Liver (tissue), 8 donors: ENCODE measurements at regions not wholly inside any gene's neighbourhood (a gene's known extent, or its start where the extent isn't known, plus 50 kb on each side); places are given as distances from the start of the nearest gene placed in this dataset.

ENCODE experiments used
- DNase-seq: peaks from one replicate; pipeline ENCODE4 v3.0.0-alpha.2; 2017; ENCODE audit warnings: low spot score
- H3K27ac ChIP-seq, 2 donors: one replicate each; pipeline ENCODE4 v1.7.0; 2013; ENCODE audit warnings: inconsistent platforms in 2 of 2, low read length in 2 of 2, control low read depth in 1 of 2, low read depth in 1 of 2, mild to moderate bottlenecking in 1 of 2
- H3K27me3 ChIP-seq, 4 donors: one replicate each; pipeline versions ENCODE4 v1.6.1 to v1.7.0; 2013; ENCODE audit warnings: low read length in 3 of 4, inconsistent platforms in 1 of 4, mild to moderate bottlenecking in 1 of 4, moderate library complexity in 1 of 4; ENCODE audit not compliant: control insufficient read depth in 4 of 4, insufficient read depth in 4 of 4
- H3K36me3 ChIP-seq, 4 donors: one replicate each; pipeline versions ENCODE4 v1.6.1 to v1.7.0; 2013; ENCODE audit warnings: low read length in 3 of 4, mild to moderate bottlenecking in 3 of 4, low read depth in 1 of 4, moderate library complexity in 1 of 4; ENCODE audit not compliant: control insufficient read depth in 4 of 4, insufficient read depth in 3 of 4
- H3K4me1 ChIP-seq, 4 donors: one replicate each; pipeline versions ENCODE4 v1.6.1 to v1.7.0; 2013; ENCODE audit warnings: low read length in 3 of 4, mild to moderate bottlenecking in 3 of 4, moderate library complexity in 1 of 4; ENCODE audit not compliant: control insufficient read depth in 4 of 4, insufficient read depth in 4 of 4
- H3K4me3 ChIP-seq, 3 donors: one replicate each; pipeline versions ENCODE4 v1.6.1 to v1.7.0; 2013; ENCODE audit warnings: low read length in 3 of 3, control low read depth in 1 of 3, low read depth in 1 of 3, mild to moderate bottlenecking in 1 of 3
- H3K9ac ChIP-seq, 2 donors: one replicate each; pipeline ENCODE4 v1.7.0; 2013; ENCODE audit warnings: low read length in 2 of 2, mild to moderate bottlenecking in 2 of 2, moderate library complexity in 2 of 2, control low read depth in 1 of 2, low read depth in 1 of 2
- H3K9me3 ChIP-seq, 4 donors: one replicate each; pipeline versions ENCODE4 v1.6.1 to v1.7.0; 2013; ENCODE audit warnings: low read length in 3 of 4; ENCODE audit not compliant: control insufficient read depth in 4 of 4
- ATF3 ChIP-seq: IDR thresholded peaks from 2 replicates; pipeline ENCODE4 v1.6.1; 2016; ENCODE audit warnings: antibody characterized with exemption
- CTCF ChIP-seq: fragments of 150-350 bp; IDR thresholded peaks from 2 replicates; pipeline ENCODE4 v1.5.1; 2017; ENCODE audit warnings: improper control_type of control experiment, low read depth, low read length; ENCODE audit not compliant: missing input control
- EGR1 ChIP-seq, 2 donors: IDR thresholded peaks; 2 replicates each; pipeline ENCODE4 v1.6.1; 2016 to 2018; ENCODE audit warnings: antibody characterized with exemption in 2 of 2, low read depth in 2 of 2
- FOXA2 ChIP-seq: IDR thresholded peaks from 2 replicates; pipeline ENCODE4 v1.6.1; 2016; ENCODE audit warnings: antibody characterized with exemption
- GABPA ChIP-seq, 2 donors: IDR thresholded peaks in 1 of 2; conservative IDR thresholded peaks in 1 of 2; 2 replicates each; pipeline ENCODE4 v1.6.1; 2016; ENCODE audit warnings: antibody characterized with exemption in 2 of 2, mild to moderate bottlenecking in 1 of 2, moderate library complexity in 1 of 2
- JUND ChIP-seq, 2 donors: IDR thresholded peaks; 2 replicates each; pipeline ENCODE4 v1.6.1; 2016; ENCODE audit warnings: antibody characterized with exemption in 2 of 2
- MAX ChIP-seq: IDR thresholded peaks from 2 replicates; pipeline ENCODE4 v1.6.1; 2016; ENCODE audit warnings: antibody characterized with exemption
- NR2F2 ChIP-seq: IDR thresholded peaks from 2 replicates; pipeline ENCODE4 v1.6.1; 2016; ENCODE audit warnings: antibody characterized with exemption
- RAD21 ChIP-seq, 2 donors: IDR thresholded peaks; 2 replicates each; pipeline ENCODE4 v1.6.1; 2016; ENCODE audit warnings: antibody characterized with exemption in 2 of 2, mild to moderate bottlenecking in 2 of 2
- REST ChIP-seq: IDR thresholded peaks from 2 replicates; pipeline ENCODE4 v1.6.1; 2016; ENCODE audit warnings: antibody characterized with exemption, mild to moderate bottlenecking
- RXRA ChIP-seq, 2 donors: IDR thresholded peaks; 2 replicates each; pipeline ENCODE4 v1.6.1; 2017 to 2018; ENCODE audit warnings: antibody characterized with exemption in 2 of 2, mild to moderate bottlenecking in 1 of 2
- SP1 ChIP-seq: IDR thresholded peaks from 2 replicates; pipeline ENCODE4 v1.6.1; 2018; ENCODE audit warnings: antibody characterized with exemption, mild to moderate bottlenecking
- TAF1 ChIP-seq: conservative IDR thresholded peaks from 2 replicates; pipeline ENCODE4 v1.6.1; 2016; ENCODE audit warnings: antibody characterized with exemption, mild to moderate bottlenecking
- YY1 ChIP-seq: IDR thresholded peaks from 2 replicates; pipeline ENCODE4 v1.6.1; 2016; ENCODE audit warnings: antibody characterized with exemption, mild to moderate bottlenecking
- ZBTB33 ChIP-seq: IDR thresholded peaks from 2 replicates; pipeline ENCODE4 v1.6.1; 2016; ENCODE audit warnings: antibody characterized with exemption
- WGBS: extraction: QIAGEN DNeasy Blood & Tissue Kit; methylation state at CpG from one replicate; pipeline ENCODE4 v1.1.7; 2013; 5-methylcytosine and 5-hydroxymethylcytosine counted together
- donor health status: healthy.
- donor health status: healthy.
- donor health status: healthy.
- donor health status: healthy.
- donor health status: healthy.

- Histone ChIP-seq H3K4me3 (no peak overlapping the region), H3K36me3 (no peaks in the 10 kb centered on the region), H3K9ac (no peak overlapping the region), H3K4me1 (no peaks in the 10 kb centered on the region), H3K27me3 (no peaks in the 10 kb centered on the region), H3K27ac (no peak overlapping the region), H3K9me3 (no peaks in the 10 kb centered on the region)
- no peak for TF ChIP-seq ATF3
- no peak for TF ChIP-seq TAF1
- no peak for TF ChIP-seq FOXA2
- TF ChIP-seq YY1: no peak
- no peak for TF ChIP-seq SP1
- no peak for TF ChIP-seq GABPA (IDR thresholded peaks at IDR 0.05 in 1 of 2, conservative IDR thresholded peaks at IDR 0.05 in 1 of 2)
- TF ChIP-seq RXRA (IDR thresholded peaks at IDR 0.05): no peak
- TF ChIP-seq CTCF: no peak
- TF ChIP-seq RAD21 (IDR thresholded peaks at IDR 0.05): no peak
- TF ChIP-seq EGR1 (IDR thresholded peaks at IDR 0.05; ENCODE audit: low read depth in 2 of 2): no peak
- no peak for TF ChIP-seq REST
- no peak for TF ChIP-seq NR2F2
- TF ChIP-seq MAX: no peak
- TF ChIP-seq ZBTB33: no peak
- 79% methylated on average over 3 of the region's 3 CpGs for WGBS
- DNase-seq: no peak
Observed at GRCh38 chr2:133818661-133819060, 250.4 kb upstream of the NCKAP5 start.

- H3K36me3 ChIP-seq: no peaks in the 10 kb centered on the region
- H3K4me1 ChIP-seq: no peaks in the 10 kb centered on the region
- H3K27ac ChIP-seq: no peak overlapping the region
- DNase-seq: no peak
- no peak overlapping the region for H3K4me3 ChIP-seq
- H3K9me3 ChIP-seq: no peaks in the 10 kb centered on the region
- 93% methylated on average over 4 of the region's 4 CpGs for WGBS
- H3K9ac ChIP-seq: no peak overlapping the region
- TF ChIP-seq JUND (IDR thresholded peaks at IDR 0.05) (no peak), EGR1 (IDR thresholded peaks at IDR 0.05; ENCODE audit: low read depth in 2 of 2) (no peak), MAX (no peak), CTCF (no peak), SP1 (no peak), RXRA (IDR thresholded peaks at IDR 0.05) (no peak)
- H3K27me3 ChIP-seq: no peaks in the 10 kb centered on the region
Observed at GRCh38 chr2:133819906-133820305, 251.6 kb upstream of the NCKAP5 start.
